ENCODE measurements at regions not wholly inside any gene's neighbourhood (a gene's known extent, or its start where the extent isn't known, plus 50 kb on each side); places are given as distances from the start of the nearest gene placed in this dataset.

- Histone ChIP-seq H3K4me3 (ENCODE audit: low read length) (no peak overlapping the region), H3K9ac (ENCODE audit: low read depth, low read length) (no peak overlapping the region), H3K9me3 (ENCODE audit: insufficient read depth, low read depth, low read length) (no peaks in the 10 kb centered on the region), H3K27me3 (ENCODE audit: insufficient read depth, low read length) (no peaks in the 10 kb centered on the region), H3K4me1 (ENCODE audit: insufficient read depth, low read length) (no peaks in the 10 kb centered on the region), H3K36me3 (ENCODE audit: insufficient read depth, low read length) (no peaks in the 10 kb centered on the region), H3K27ac (ENCODE audit: low read depth, low read length) (no peak overlapping the region)
- 94% methylated on average over 2 of the region's 2 CpGs for WGBS
Measured at GRCh38 chr6:147839708-147840610, 331.5 kb downstream of the SAMD5 start.

DNA sequence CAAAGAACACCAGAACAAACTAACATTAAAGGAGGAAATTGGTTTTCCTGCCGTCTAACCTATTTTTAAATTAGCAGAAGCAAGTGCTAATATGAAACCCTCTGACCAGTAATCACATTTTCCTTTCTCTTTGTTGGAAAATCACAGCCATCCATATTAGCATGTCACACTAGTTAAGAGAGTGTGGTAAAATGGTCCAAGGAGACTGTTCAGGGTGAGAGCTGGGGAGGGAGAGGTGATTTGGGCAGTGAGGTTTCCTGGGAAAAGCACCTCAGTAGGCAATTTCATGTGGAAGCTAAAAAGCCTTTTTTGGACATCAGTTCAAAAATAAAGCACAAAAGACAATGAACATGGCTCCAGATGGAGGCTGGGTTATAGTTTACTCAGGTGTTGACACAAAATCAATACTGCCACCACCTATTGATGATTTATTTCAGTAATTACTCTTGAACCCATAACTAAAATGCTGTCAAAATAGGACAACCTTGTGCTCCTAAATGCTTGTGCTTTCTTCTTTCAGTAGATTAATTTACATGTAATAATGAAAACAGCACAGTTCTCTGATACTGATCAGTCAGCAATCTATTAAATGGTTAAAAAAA is 333.2 kb downstream of the SAMD5 start:
- Histone ChIP-seq H3K27me3 (ENCODE audit: insufficient read depth, low read length) (no peaks in the 10 kb centered on the region), H3K4me3 (ENCODE audit: low read length) (no peak overlapping the region), H3K4me1 (ENCODE audit: insufficient read depth, low read length) (no peaks in the 10 kb centered on the region), H3K9me3 (ENCODE audit: insufficient read depth, low read depth, low read length) (no peaks in the 10 kb centered on the region), H3K36me3 (ENCODE audit: insufficient read depth, low read length) (no peaks in the 10 kb centered on the region), H3K9ac (ENCODE audit: low read depth, low read length) (no peak overlapping the region), H3K27ac (ENCODE audit: low read depth, low read length) (no peak overlapping the region)
- WGBS, result 100% methylated on average over 1 of the region's 1 CpG

- Histone ChIP-seq H3K27me3 (ENCODE audit: insufficient read depth, low read length) (no peaks in the 10 kb centered on the region), H3K27ac (ENCODE audit: low read depth, low read length) (no peak overlapping the region), H3K4me1 (ENCODE audit: insufficient read depth, low read length) (no peaks in the 10 kb centered on the region), H3K9ac (ENCODE audit: low read depth, low read length) (no peak overlapping the region), H3K9me3 (ENCODE audit: insufficient read depth, low read depth, low read length) (no peaks in the 10 kb centered on the region), H3K36me3 (ENCODE audit: insufficient read depth, low read length) (no peaks in the 10 kb centered on the region), H3K4me3 (ENCODE audit: low read length) (no peak overlapping the region)
- WGBS, result 94% methylated on average over 9 of the region's 10 CpGs
Measured at GRCh38 chr6:147849401-147850330, 341.2 kb downstream of the SAMD5 start.

DNA sequence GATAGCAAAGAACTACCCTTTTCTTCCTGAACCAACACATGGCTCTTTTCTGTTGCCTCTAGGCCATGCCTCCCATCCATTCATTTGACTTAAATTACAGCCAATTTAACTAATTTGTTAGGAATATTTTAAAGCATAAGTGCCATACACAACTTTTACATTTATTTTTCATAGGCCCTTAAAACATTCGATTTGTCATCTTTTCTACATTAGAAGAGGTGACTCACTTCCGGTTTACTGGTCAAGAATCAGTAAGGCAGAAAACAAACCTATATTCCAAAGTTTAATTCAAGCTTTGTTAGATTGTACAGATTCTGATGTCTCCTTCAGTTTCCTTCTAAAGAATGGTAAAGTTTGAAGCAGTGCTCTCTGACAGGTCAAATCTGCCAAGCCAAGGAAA is 344.3 kb downstream of the SAMD5 start:
- no peak overlapping the region for H3K27ac ChIP-seq (ENCODE audit: low read depth, low read length)
- no peaks in the 10 kb centered on the region for H3K9me3 ChIP-seq (ENCODE audit: insufficient read depth, low read depth, low read length)
- WGBS, result 83% methylated on average over 2 of the region's 2 CpGs
- H3K4me3 ChIP-seq (ENCODE audit: low read length), result no peak overlapping the region
- no peaks in the 10 kb centered on the region for H3K36me3 ChIP-seq (ENCODE audit: insufficient read depth, low read length)
- no peaks in the 10 kb centered on the region for H3K4me1 ChIP-seq (ENCODE audit: insufficient read depth, low read length)
- no peak overlapping the region for H3K9ac ChIP-seq (ENCODE audit: low read depth, low read length)
- no peaks in the 10 kb centered on the region for H3K27me3 ChIP-seq (ENCODE audit: insufficient read depth, low read length)

DNA sequence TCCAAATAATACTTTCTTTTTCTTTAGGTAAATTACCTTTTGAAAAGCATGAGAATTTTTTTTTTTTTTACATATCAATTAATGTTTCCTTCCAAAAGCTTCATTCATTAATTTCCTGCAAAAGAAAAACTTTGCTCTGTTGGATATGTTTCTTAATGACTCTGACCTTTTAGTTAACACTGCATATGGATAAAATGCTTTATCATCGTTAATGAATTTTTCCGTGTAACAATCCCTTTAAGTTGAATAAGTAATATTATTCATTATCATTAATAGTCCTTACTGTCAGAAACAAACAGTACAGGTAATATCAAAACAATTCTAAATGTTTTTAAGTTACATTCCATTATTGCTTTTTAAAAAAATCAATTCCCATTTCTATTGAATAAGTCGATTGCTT is 345.1 kb downstream of the SAMD5 start:
- H3K4me1 ChIP-seq (ENCODE audit: insufficient read depth, low read length), result no peaks in the 10 kb centered on the region
- no peak overlapping the region for H3K4me3 ChIP-seq (ENCODE audit: low read length)
- no peaks in the 10 kb centered on the region for H3K27me3 ChIP-seq (ENCODE audit: insufficient read depth, low read length)
- no peak overlapping the region for H3K9ac ChIP-seq (ENCODE audit: low read depth, low read length)
- WGBS, result no CpG with 5 or more reads among the region's 3 CpGs
- no peaks in the 10 kb centered on the region for H3K36me3 ChIP-seq (ENCODE audit: insufficient read depth, low read length)
- no peak overlapping the region for H3K27ac ChIP-seq (ENCODE audit: low read depth, low read length)
- H3K9me3 ChIP-seq (ENCODE audit: insufficient read depth, low read depth, low read length), result no peaks in the 10 kb centered on the region

DNA sequence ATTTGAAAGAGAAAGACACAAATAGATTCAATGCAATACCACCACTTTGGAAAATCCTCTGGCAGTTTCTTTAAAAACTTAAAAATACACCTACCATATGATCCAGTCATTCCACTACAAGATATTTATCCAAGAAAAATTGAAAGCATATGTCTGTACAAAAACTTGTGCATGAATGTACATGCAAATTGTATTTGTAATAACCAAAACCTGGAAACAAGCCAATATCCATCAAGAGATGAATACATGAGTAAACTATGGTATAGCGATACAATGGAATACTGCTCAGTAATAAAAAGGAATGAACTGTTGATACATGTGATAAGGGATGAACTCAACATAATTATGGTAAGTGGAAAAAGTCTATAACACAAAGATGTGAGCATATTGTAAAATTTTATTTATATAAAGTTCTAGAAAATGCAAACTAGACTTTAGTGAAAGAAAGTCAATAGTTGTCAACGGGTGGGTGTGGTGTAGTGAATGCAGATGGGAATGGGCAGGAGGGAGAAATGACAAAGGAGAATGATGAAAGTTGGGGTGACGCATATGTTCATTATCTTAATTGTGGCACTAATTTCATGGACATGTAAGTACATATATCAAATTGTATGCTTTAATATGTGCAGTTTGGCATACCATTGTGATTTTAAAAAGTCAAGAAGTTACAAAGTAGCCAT is 347.5 kb downstream of the SAMD5 start:
- H3K9ac ChIP-seq (ENCODE audit: low read depth, low read length), result no peak overlapping the region
- 94% methylated on average over 3 of the region's 3 CpGs for WGBS
- H3K4me3 ChIP-seq (ENCODE audit: low read length), result no peak overlapping the region
- no peaks in the 10 kb centered on the region for H3K9me3 ChIP-seq (ENCODE audit: insufficient read depth, low read depth, low read length)
- H3K36me3 ChIP-seq (ENCODE audit: insufficient read depth, low read length), result no peaks in the 10 kb centered on the region
- H3K4me1 ChIP-seq (ENCODE audit: insufficient read depth, low read length), result no peaks in the 10 kb centered on the region
- no peaks in the 10 kb centered on the region for H3K27me3 ChIP-seq (ENCODE audit: insufficient read depth, low read length)
- no peak overlapping the region for H3K27ac ChIP-seq (ENCODE audit: low read depth, low read length)

DNA sequence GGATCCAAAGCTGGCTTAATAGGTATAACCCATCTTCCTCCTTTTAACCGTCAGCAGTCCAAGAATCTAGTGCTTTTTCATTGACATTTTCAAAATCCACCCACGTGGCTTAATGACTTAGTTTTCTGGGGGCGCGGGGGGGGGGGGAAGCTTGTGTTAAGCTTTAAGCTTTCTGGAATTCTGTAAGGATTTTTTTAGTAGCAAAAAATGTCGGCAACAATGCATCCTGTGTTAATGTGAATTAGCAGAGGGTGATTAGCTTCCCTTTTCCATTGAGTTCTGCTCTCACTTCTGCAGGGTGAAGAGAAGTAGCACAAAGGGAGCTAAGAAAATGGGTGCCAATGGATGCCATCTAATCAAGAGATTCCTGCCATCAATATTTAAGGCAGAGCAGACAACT is 348.2 kb downstream of the SAMD5 start:
- Histone ChIP-seq H3K36me3 (ENCODE audit: insufficient read depth, low read length) (no peaks in the 10 kb centered on the region), H3K9me3 (ENCODE audit: insufficient read depth, low read depth, low read length) (no peaks in the 10 kb centered on the region), H3K27ac (ENCODE audit: low read depth, low read length) (no peak overlapping the region), H3K9ac (ENCODE audit: low read depth, low read length) (no peak overlapping the region), H3K27me3 (ENCODE audit: insufficient read depth, low read length) (no peaks in the 10 kb centered on the region), H3K4me3 (ENCODE audit: low read length) (no peak overlapping the region), H3K4me1 (ENCODE audit: insufficient read depth, low read length) (no peaks in the 10 kb centered on the region)
- WGBS, result 94% methylated on average over 5 of the region's 5 CpGs

DNA sequence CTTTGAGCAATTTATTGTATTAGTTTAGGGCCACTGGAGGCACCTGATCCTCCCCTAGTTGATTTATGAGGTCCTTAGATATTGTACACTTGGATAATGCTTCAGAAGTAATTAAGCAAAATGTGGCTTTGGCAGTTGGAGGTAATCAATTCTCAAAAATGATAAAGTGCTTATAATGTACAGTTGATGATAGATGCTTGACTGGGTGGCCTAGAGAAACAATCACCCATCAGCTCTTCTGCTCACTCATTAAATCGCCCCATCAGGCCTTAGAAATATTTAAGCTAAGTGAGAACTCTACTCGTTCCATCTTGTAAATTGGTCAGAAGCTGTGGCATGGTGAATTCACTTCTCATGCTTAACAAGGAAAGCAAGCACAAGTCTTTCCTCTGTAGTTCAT is 349.9 kb downstream of the SAMD5 start:
- Histone ChIP-seq H3K36me3 (ENCODE audit: insufficient read depth, low read length) (no peaks in the 10 kb centered on the region), H3K27me3 (ENCODE audit: insufficient read depth, low read length) (no peaks in the 10 kb centered on the region), H3K27ac (ENCODE audit: low read depth, low read length) (no peak overlapping the region), H3K9me3 (ENCODE audit: insufficient read depth, low read depth, low read length) (no peaks in the 10 kb centered on the region), H3K4me3 (ENCODE audit: low read length) (no peak overlapping the region), H3K9ac (ENCODE audit: low read depth, low read length) (no peak overlapping the region), H3K4me1 (ENCODE audit: insufficient read depth, low read length) (0 out of 2 replicates have a peak, but pooled peaks cover 3% of the 10 kb centered on the region)
- WGBS, result 98% methylated on average over 2 of the region's 2 CpGs

DNA sequence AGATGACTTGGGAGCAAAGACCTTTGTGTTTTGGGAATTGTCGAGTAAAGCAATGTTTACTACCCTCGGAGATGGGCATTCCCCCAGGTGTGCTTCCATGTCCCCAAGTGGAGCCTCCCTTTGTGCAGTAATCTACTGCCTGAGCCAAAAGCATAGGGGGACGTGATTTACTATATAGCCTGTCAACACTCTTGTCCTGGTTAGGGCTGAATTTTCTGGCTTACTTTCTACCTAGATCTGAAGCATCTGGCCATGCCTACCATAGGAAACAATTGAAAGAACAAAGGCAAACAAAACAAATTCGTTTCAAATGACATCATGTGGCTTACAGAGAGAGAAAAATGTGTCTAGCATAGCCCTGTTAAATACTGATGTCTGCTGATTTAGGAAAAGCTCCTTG is 350.6 kb downstream of the SAMD5 start:
- no peaks in the 10 kb centered on the region for H3K36me3 ChIP-seq (ENCODE audit: insufficient read depth, low read length)
- H3K4me1 ChIP-seq (ENCODE audit: insufficient read depth, low read length), result 0 out of 2 replicates have a peak, but pooled peaks cover 3% of the 10 kb centered on the region
- no peaks in the 10 kb centered on the region for H3K27me3 ChIP-seq (ENCODE audit: insufficient read depth, low read length)
- no peak overlapping the region for H3K9ac ChIP-seq (ENCODE audit: low read depth, low read length)
- no peak overlapping the region for H3K27ac ChIP-seq (ENCODE audit: low read depth, low read length)
- no peaks in the 10 kb centered on the region for H3K9me3 ChIP-seq (ENCODE audit: insufficient read depth, low read depth, low read length)
- 85% methylated on average over 4 of the region's 4 CpGs for WGBS
- no peak overlapping the region for H3K4me3 ChIP-seq (ENCODE audit: low read length)

DNA sequence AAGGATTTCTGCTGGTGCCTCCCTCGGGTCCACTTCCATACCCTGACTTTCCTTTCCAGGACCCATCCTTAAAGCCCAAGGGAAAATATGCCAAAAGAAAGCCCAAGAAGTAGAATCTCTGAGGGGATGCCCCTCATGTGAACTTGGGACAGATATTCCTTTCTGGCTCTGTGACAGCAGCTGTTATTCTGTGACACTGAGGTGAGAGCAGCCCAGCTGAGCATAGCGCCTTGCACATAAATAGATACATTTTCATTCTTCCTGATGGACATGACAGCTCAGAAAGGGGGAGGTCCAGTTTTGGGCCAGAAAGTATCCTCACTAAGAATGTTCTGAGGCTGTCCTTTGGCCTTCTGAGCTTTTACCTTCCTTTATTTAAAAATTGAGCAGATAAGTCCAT is 353.2 kb downstream of the SAMD5 start:
- 0 out of 2 replicates have a peak, but pooled peaks cover 3% of the 10 kb centered on the region for H3K4me1 ChIP-seq (ENCODE audit: insufficient read depth, low read length)
- H3K4me3 ChIP-seq (ENCODE audit: low read length), result no peak overlapping the region
- WGBS, result 94% methylated on average over 2 of the region's 2 CpGs
- no peak overlapping the region for H3K27ac ChIP-seq (ENCODE audit: low read depth, low read length)
- no peaks in the 10 kb centered on the region for H3K9me3 ChIP-seq (ENCODE audit: insufficient read depth, low read depth, low read length)
- no peak overlapping the region for H3K9ac ChIP-seq (ENCODE audit: low read depth, low read length)
- no peaks in the 10 kb centered on the region for H3K27me3 ChIP-seq (ENCODE audit: insufficient read depth, low read length)
- no peaks in the 10 kb centered on the region for H3K36me3 ChIP-seq (ENCODE audit: insufficient read depth, low read length)

Data from HUES64 (cell line).